GM19328 (cell line): ENCODE measurements at regions not wholly inside any gene's neighbourhood (a gene's known extent, or its start where the extent isn't known, plus 50 kb on each side); places are given as distances from the start of the nearest gene placed in this dataset.
"Not testable (repeated sequence)": the region's sequence is repeated elsewhere in the genome, so short reads cannot be mapped to it uniquely, and the experiment has no call there.

Experiments used
- ATAC-seq: cut with Tn5 transposase; IDR thresholded peaks from one replicate; pipeline ENCODE4 v1.9.1; 2021; ENCODE audit warnings: mild to moderate bottlenecking, moderate library complexity; ENCODE audit not compliant: unreplicated experiment

DNA sequence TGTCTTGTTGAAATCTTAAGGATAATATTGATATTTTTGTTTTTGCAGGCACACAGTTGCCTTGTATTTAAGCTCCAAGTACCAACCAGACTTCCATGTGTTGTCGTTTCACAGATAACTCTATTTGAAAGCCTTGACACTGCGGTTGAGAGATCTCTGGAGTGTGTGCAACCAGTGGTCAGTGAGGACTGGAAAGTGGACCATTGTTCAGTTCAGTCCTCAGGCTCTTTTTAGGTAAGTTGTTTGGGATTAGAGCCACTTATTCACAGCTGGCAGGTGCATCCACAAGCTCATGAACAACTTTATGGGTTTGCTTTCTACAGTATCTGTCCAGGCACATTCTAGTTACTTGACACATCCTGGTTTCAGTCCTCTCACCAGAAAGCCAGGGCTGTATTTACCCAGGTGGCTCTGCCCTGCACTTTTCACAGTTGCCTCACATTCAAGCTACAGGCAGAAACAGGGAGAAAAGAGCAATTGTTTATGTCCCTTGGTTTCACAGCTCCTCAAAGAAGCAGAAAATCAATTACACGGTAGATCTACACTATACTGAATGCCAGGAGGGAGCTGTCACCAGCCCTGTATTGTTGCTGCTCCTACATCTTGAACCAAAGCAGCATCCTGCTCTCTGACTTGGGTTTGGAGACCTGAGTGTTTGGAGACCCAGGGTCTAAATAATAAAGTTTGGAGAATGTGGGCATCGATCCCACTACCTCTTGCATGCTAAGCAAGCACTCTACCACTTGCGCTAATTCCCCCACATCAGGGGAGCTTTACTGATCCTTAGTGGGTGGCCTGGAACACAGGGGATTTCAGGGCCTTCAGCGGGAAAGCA is 543.3 kb downstream of the PRIM2 start:
- not testable (repeated sequence) for ATAC-seq

GRCh38 chr6:57870083-57870482 is 552.7 kb downstream of the PRIM2 start:
- not testable (repeated sequence) for ATAC-seq

- not testable (repeated sequence) for ATAC-seq
Measured at GRCh38 chr6:57873424-57873823, 556.0 kb downstream of the PRIM2 start.

DNA sequence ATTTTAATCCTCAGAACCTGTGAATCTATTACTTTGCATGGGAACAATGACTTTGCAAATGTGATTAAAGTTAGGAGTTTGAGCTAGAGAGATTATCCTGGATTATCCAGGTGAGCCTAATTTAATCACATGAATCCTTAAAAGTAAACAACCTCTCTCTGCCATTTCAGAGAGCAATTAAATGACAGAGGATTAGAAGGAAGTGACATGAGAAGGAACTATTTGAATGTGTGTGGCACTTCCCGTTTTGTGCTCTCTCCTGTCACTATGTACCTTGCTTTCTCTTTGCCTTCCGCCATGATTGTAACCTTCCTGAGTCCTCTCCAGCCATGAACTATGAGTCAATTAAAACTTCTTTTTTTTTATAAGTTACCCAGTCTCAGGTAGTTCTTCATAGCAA is 559.2 kb downstream of the PRIM2 start:
- ATAC-seq: not testable (repeated sequence)

GRCh38 chr6:57877729-57878128 is 560.3 kb downstream of the PRIM2 start:
- ATAC-seq: not testable (repeated sequence)

- ATAC-seq: not testable (repeated sequence)
Measured at GRCh38 chr6:57878792-57879191, 561.4 kb downstream of the PRIM2 start.

GRCh38 chr6:57898850-57899249 is 581.4 kb downstream of the PRIM2 start:
- ATAC-seq: peak; percentile 69

DNA sequence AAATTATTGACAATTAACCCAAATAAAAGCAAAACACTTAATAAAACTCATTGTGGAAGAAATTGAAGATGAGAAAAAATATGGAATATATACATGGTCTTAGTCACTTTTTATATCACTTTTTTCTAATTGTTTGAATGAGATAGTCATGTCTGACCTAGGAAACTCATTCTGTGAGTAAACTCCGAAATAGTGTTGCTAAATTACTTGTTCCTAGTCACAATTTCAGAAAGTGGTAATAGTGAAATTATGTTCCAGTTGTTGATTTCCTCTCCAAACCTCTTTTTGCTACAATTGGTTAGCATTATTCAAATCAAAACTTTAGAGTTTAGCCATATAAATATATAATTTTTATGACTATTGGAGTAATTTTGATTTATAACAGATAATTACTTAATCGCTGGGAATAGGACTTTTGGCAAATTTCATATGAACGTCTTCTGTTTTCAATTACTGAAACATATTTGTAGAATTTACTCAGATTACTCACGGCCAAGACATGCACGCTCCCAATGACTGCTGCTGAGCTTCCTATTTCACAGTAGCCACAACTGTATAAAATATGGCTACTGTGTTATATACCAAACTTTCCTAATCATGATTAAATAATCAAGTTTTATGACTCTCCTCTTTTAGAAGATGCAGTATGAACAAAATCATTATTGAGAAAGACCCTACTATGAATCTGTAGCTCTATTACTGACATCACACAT is 583.4 kb downstream of the PRIM2 start:
- ATAC-seq: not testable (repeated sequence)

DNA sequence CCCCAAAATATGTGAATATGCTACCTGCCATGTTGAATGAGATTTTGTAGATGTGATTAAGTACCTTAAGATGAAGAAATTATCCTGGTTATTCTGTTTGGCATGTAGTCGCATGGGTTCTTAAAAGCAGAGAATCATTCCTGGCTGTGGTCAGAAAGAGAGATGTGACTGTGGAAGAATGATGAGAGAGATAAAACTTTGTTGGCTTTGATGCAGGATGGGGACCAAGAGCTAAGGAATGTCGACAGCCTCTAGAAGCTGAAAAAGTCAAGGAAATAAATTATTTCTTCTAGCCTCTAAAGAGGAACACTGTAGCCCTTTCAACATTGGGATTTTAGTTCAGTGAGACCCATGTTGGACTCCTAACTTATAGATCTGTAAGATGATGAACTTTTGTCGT is 584.0 kb downstream of the PRIM2 start:
- not testable (repeated sequence) for ATAC-seq

- ATAC-seq: not testable (repeated sequence)
Measured at GRCh38 chr6:57904356-57904755, 586.9 kb downstream of the PRIM2 start.

DNA sequence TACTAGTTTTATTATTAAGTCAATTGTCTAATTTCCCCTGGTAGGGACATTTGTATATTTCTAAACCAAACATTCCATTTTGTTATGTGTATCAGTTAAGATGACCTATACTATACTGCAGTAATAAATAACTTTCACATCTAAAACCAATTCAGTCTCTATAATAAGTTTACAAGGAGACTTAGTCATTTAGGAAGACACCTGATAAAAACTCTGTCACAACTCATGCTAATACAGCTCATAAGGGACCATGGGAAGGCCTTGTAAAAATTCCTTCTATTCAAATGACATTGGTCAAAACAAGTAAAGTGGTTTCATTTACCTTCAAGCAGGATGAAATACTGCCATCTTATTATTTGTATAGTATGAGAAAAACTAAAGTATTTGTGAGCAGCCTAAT is 597.9 kb downstream of the PRIM2 start:
- not testable (repeated sequence) for ATAC-seq

- ATAC-seq: not testable (repeated sequence)
Measured at GRCh38 chr6:57942966-57943365, 625.5 kb downstream of the PRIM2 start.

DNA sequence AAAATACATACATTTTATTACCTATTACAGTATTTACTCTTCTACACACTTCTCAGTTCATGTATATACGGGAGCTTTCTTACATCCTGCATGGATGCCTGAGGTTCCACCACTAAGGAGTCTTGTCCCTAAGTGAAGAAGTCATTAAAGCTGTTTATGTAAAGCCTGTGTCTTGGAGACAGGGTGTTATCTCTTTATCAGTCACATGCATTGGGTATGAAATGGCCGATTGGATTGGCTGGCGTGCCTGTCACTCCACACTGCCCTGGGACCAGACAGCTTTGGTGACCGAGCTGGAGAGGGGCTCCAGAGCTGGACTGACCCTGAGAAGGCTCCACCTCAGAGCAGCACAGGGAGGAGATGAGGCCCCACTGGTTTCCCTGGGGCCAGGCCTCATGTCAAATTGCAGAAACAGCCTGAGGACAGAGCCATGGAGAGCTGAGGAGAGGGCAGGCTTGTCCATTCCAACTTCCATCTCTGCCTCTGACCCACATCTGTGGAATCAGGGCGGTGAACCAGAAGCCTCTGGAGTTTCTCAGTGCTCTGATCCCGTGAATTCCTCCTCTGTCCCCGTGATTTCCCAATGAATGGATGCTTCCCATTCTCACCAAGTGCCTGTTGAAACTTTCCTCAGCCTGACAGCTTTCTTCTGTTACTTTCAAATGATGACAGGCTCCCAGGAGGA is 628.8 kb downstream of the PRIM2 start:
- not testable (repeated sequence) for ATAC-seq

GRCh38 chr6:57946769-57947091 is 629.3 kb downstream of the PRIM2 start:
- not testable (repeated sequence) for ATAC-seq

DNA sequence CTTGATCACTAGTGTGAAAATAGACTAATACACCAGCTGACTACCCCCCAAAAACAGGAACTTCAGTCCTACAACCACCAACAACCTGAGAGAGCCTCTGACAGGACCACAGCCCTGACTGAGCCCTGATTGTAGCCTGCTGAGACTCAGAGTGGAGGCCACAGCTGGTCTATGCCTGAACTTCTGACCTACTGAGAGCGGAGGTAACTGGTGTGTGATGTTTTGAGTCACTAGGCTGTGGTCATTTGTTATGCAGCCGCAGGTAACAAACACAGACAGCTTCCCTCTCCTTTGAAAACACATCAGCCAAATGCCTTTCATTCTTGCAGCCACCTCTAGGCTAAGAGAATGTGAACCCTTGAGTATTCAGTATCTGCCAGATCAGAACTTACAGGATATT is 631.1 kb downstream of the PRIM2 start:
- not testable (repeated sequence) for ATAC-seq

- not testable (repeated sequence) for ATAC-seq
Measured at GRCh38 chr6:57950430-57950829, 633.0 kb downstream of the PRIM2 start.

- ATAC-seq: not testable (repeated sequence)
Measured at GRCh38 chr6:57966757-57967156, 649.3 kb downstream of the PRIM2 start.

DNA sequence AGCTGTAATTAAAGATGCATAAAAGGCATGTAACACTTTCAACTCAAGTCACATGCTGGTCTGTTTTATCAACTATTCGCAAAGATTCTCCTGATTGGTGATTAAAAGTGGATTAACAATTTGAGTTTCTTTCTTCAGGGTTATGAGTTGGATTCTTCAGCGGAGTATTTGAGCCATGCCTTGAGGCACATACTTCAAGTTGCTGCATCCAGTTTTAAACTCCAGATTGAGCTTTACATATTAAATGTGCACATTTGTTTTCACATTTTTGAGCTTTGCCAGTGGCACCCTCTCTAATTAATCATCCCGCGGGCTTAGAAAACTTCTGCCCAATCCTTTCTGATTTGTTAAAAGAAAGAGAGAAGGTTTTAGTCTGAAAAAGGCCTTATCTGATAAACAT is 654.5 kb downstream of the PRIM2 start:
- ATAC-seq: not testable (repeated sequence)

DNA sequence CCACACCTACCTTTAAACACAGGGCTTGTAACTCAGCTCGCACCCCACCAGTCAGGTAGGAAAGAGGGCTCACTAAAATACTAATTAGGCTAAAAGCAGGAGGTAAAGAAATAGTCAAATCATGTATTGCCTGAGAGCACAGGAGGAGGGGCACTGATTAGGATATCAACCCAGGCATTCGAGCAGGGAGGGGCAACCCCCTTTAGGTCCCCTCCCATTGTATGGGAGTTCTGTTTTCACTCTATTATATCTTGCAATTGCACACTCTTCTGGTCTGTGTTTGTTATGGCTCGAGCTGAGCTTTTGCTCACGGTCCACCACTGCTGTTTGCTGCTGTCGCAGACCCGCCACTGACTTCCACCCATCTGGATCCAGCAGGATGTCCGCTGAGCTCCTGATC is 657.2 kb downstream of the PRIM2 start:
- ATAC-seq: no peak

DNA sequence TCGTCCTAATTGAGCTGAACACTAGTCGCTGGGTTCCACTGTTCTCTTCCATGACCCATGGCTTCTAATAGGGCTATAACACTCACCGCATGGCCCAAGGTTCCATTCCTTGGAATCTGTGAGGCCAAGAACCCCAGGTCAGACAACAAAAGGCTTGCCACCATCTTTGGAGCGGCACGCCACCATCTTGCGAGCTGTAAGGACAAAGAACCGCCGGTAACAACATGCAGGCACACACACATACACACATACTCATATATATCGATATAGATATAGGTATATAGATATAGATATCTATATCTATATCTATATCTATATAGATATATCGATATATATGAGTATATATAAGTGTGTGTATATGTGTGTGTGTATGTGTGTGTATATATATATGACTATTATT is 657.7 kb downstream of the PRIM2 start:
- ATAC-seq: not testable (repeated sequence)

GRCh38 chr6:57976371-57976770 is 658.9 kb downstream of the PRIM2 start:
- not testable (repeated sequence) for ATAC-seq
